Spleen (tissue), 7 donors: ENCODE measurements at regions not wholly inside any gene's neighbourhood (a gene's known extent, or its start where the extent isn't known, plus 50 kb on each side); places are given as distances from the start of the nearest gene placed in this dataset.

ENCODE experiments used
- CTCF ChIP-seq, 11 experiments: fragments of 200-600 bp in 7 of 11; fragments of 450-650 bp in 4 of 11; sonication (generic) in 4 of 11; IDR thresholded peaks in 8 of 11; conservative IDR thresholded peaks in 3 of 11; 1 replicate in 7 of 11; 2 replicates in 4 of 11; pipeline versions ENCODE4 v1.4.0 to v1.8.0; 2016 to 2021; ENCODE audit warnings: antibody characterized with exemption in 11 of 11, inconsistent platforms in 4 of 11, mild to moderate bottlenecking in 1 of 11
- POLR2A ChIP-seq, 3 donors: fragments of 450-650 bp; IDR thresholded peaks; one replicate each; pipeline ENCODE4 v1.5.1; 2017; ENCODE audit warnings: antibody characterized with exemption in 3 of 3, mild to moderate bottlenecking in 1 of 3
- donor health status: DM: no; HTN: no; CAD: no; lungs with moderate emphysema.
- donor health status: DM: no; HTN: no; CAD: no.
- donor health status: DM: no; HTN: no; CAD: no.

GRCh38 chr3:81242871-81243270, 518.6 kb downstream of the GBE1 start:
- no peak for TF ChIP-seq POLR2A (IDR thresholded peaks at IDR 0.05)
- TF ChIP-seq CTCF (IDR thresholded peaks at IDR 0.05 in 8 of 11, conservative IDR thresholded peaks at IDR 0.05 in 3 of 11), result peak in 1 of 11 experiments; percentile 20
